Left ventricle myocardium inferior (tissue), 1 donor: ENCODE measurements at regions not wholly inside any gene's neighbourhood (a gene's known extent, or its start where the extent isn't known, plus 50 kb on each side); places are given as distances from the start of the nearest gene placed in this dataset.

ENCODE experiments used
- DNase-seq: peaks from one replicate; pipeline ENCODE4 v3.0.0-alpha.2; 2020
- H3K27ac ChIP-seq: fragments of 200-600 bp; replicated peaks from 2 replicates; pipeline ENCODE4 v1.8.0; 2021
- H3K27me3 ChIP-seq: fragments of 200-600 bp; 2 replicates; pipeline ENCODE4 v1.8.0; 2021; ENCODE audit warnings: low read depth
- H3K36me3 ChIP-seq: fragments of 200-600 bp; 2 replicates; pipeline ENCODE4 v1.8.0; 2021
- H3K4me1 ChIP-seq: fragments of 200-600 bp; 2 replicates; pipeline ENCODE4 v1.8.0; 2021
- H3K4me3 ChIP-seq: fragments of 200-600 bp; 2 replicates; pipeline ENCODE4 v1.8.0; 2021; ENCODE audit warnings: mild to moderate bottlenecking, moderate library complexity
- H3K9me3 ChIP-seq: fragments of 200-600 bp; replicated peaks from 2 replicates; pipeline ENCODE4 v1.8.0; 2021
- CTCF ChIP-seq: fragments of 200-600 bp; IDR thresholded peaks from 2 replicates; pipeline ENCODE4 v1.8.0; 2021; ENCODE audit warnings: antibody characterized with exemption, mild to moderate bottlenecking, borderline replicate concordance
- intact Hi-C: fragments of 100-400 bp; cut with micrococcal nuclease; formaldehyde crosslinking; loops from one replicate; pipeline ENCODE4 v1.11.0; 2022
- donor health status: DM: no; HTN: yes; CAD: no; lungs with severe emphysema.

DNA sequence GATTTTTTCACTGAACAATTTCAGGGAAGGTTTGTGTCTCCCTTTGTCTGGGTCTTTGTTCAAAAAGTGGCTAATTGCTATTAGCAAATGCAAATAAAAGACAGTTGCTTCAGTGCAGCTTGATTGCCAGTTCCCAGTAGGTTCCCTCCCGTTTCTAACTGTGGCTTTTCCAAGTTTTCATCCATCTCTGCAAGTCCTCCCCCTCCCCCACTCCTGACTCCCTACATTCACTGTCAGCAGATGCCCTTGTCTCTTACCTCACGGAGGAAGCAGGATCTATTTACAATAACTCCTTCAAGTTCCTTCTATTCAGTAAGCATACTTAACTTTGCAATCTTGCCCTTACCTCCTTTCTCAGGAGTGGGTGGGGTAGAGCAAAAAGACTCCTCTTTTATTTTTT, 55.4 kb upstream of the SCEL start:
- no peaks in the 10 kb centered on the region for H3K4me1 ChIP-seq
- no peak for TF ChIP-seq CTCF
- no peaks in the 10 kb centered on the region for H3K27me3 ChIP-seq
- intact Hi-C loops: no loop called here
- H3K27ac ChIP-seq: no peak overlapping the region
- H3K9me3 ChIP-seq: peaks cover 11% of the 10 kb centered on the region
- DNase-seq: no peak
- no peak overlapping the region for H3K4me3 ChIP-seq
- H3K36me3 ChIP-seq: no peaks in the 10 kb centered on the region

GRCh38 chr13:77479326-77479725, 56.2 kb upstream of the SCEL start:
- no peak overlapping the region for H3K27ac ChIP-seq
- no peak for DNase-seq
- intact Hi-C loops: no loop called here

GRCh38 chr13:77477299-77477848, 58.1 kb upstream of the SCEL start:
- intact Hi-C loops: no loop called here

More at GRCh38 chr13:77479326-77479725, 56.2 kb upstream of the SCEL start:
- TF ChIP-seq CTCF: no peak
- Histone ChIP-seq H3K36me3 (no peaks in the 10 kb centered on the region), H3K9me3 (peaks cover 11% of the 10 kb centered on the region), H3K4me3 (no peak overlapping the region), H3K4me1 (no peaks in the 10 kb centered on the region), H3K27me3 (no peaks in the 10 kb centered on the region)

GRCh38 chr13:77476456-77476855, 59.0 kb upstream of the SCEL start:
- TF ChIP-seq CTCF: no peak
- Histone ChIP-seq H3K27ac (no peak overlapping the region), H3K4me1 (no peaks in the 10 kb centered on the region), H3K36me3 (no peaks in the 10 kb centered on the region), H3K27me3 (no peaks in the 10 kb centered on the region), H3K9me3 (no peaks in the 10 kb centered on the region), H3K4me3 (no peak overlapping the region)
- intact Hi-C loops: no loop called here
- no peak for DNase-seq

More at GRCh38 chr13:77477299-77477848, 58.1 kb upstream of the SCEL start:
- Histone ChIP-seq H3K36me3 (no peaks in the 10 kb centered on the region), H3K27me3 (no peaks in the 10 kb centered on the region), H3K9me3 (peaks cover 2% of the 10 kb centered on the region), H3K27ac (peak overlapping the region; percentile 2), H3K4me1 (no peaks in the 10 kb centered on the region), H3K4me3 (no peak overlapping the region)
- TF ChIP-seq CTCF: no peak
- no peak for DNase-seq

DNA sequence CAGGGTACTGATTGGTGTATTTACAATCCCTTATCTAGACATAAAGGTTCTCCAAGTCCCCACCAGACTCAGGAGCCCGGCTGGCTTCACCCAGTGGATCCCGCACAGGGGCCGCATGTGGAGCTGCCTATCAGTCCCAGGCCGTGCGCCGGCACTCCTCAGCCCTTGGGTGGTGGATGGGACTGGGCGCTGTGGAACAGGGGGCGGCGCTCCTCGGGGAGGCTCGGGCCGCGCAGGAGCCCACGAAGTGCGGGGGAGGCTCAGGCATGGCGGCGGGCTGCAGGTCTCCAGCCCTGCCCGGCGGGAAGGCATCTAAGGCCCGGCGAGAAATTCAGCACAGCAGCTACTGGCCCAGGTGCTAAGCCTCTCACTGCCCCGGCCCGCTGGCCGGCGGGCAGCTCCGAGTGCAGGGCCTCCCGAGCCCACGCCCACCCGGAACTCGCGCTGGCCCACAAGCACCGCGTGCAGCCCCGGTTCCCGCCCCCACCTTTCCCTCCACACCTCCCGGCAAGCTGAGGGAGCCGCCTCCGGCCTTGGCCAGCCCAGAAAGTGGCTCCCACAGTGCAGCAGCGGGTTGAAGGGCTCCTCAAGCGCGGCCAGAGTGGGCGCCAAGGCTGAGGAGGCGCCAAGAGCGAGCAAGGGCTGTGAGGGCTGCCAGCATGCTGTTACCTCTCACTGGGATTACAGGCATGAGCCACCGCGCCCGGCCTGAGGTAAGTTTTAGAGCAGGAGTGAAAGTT, 60.0 kb upstream of the SCEL start:
- H3K4me3 ChIP-seq: no peak overlapping the region
- DNase-seq: no peak
- H3K36me3 ChIP-seq: no peaks in the 10 kb centered on the region
- TF ChIP-seq CTCF: no peak
- H3K27me3 ChIP-seq: no peaks in the 10 kb centered on the region
- no peak overlapping the region for H3K27ac ChIP-seq
- intact Hi-C loops: no loop called here
- H3K9me3 ChIP-seq: no peaks in the 10 kb centered on the region
- no peaks in the 10 kb centered on the region for H3K4me1 ChIP-seq
